HG02981 (cell line): ENCODE measurements at regions not wholly inside any gene's neighbourhood (a gene's known extent, or its start where the extent isn't known, plus 50 kb on each side); places are given as distances from the start of the nearest gene placed in this dataset.
"Not testable (repeated sequence)": the region's sequence is repeated elsewhere in the genome, so short reads cannot be mapped to it uniquely, and the experiment has no call there.

Source experiments
- ATAC-seq: cut with Tn5 transposase; IDR thresholded peaks from one replicate; pipeline ENCODE4 v1.9.1; 2021; ENCODE audit warnings: mild to moderate bottlenecking, moderate library complexity; ENCODE audit not compliant: unreplicated experiment

DNA sequence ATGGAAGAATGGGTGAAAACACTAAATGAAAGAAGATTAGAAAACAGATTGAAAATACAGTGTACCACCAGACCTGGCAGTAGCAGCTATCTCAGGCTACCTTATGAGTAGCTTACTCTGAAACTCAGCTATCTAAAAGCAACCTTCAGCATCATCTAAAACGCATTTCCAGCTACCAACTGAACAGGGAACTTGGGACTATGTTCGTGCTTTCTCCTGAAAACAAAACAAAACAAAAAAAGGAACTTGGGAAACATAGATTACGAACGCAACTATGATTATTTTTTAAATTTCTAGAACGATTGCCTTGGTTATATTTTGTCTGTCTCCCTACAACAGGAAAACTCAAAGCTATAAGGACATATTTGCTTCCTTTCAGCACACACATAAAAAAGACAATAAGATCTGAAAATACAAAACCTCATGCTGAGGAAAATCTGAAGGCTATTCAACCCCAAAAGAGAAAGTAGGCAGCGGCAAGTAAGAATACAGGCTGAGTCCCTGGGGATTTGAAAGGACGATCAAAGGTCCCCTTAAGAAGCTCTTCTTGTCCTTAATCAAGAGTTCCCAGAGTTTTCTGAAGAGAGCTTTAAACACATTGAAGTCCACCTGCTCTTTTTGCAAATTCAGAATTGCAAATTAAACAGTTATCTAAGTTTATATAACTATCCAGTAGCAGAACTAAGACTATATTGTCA lies 53.4 kb downstream of the OR2K2 start:
- ATAC-seq, result no peak

GRCh38 chr9:111274737-111275136 lies 55.3 kb downstream of the OR2K2 start:
- ATAC-seq, result no peak

DNA sequence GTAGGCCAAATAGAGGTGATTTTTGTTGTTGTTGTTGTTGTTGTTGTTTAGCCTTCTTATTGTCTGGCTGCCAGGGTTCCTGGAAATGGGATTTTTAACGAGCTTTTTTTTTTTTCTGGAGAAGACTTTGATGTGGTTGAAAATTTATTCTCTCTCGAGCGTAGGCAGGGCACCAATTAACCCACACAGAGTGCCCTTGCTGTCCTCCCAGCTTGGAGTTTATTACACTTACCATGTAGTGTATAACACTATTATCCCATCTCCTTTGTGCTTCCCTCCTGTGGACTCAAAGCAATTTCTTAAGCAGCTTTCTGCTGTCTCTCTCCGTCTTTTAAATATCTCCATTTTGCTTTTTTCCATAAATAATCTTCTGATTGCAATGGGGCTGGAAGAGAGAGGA lies 57.4 kb downstream of the OR2K2 start:
- ATAC-seq, result no peak

GRCh38 chr9:111271481-111272080 lies 58.4 kb downstream of the OR2K2 start:
- ATAC-seq, result no peak

GRCh38 chr9:111271047-111271446 lies 59.0 kb downstream of the OR2K2 start:
- ATAC-seq, result no peak

- ATAC-seq, result not testable (repeated sequence)
These were observed 64.0 kb downstream of the OR2K2 start for GRCh38 chr9:111266024-111266423.

DNA sequence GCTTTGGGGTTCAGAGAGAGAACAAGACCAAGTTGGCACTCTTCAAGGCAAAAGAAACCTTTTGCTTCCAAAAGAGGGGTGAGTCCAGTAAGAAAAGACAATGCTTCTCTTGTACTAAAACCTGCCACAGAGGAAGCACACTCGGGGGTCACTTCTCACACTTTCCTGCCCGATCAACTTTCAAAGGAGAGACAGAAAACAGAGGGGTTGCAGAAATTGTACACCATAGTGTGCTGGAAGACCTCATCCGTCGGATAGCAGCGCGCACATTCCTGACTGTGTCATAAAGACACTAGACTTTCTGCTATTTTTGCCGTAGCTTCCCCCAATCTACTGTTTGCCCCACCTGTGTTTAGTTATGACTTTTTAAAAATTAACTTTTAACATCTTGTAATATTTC lies 66.9 kb downstream of the OR2K2 start:
- ATAC-seq, result no peak

DNA sequence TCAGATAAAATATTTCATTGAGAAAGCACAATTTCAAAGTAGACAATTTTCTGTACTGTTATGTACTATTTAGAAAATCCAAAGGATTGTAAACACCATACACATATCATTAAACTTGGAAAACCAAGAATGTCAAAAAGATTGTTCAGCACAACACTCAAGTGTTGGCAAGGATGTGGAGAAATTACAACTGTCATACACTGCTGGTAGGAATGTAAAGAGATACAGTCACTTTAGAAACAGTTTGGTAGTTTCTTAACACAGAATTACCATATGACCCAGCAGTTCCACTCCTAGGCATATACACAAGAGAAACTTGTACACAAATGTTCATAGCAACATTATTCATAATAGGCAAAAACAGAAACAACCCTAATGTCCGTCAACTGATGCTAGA lies 71.2 kb downstream of the OR2K2 start:
- no peak for ATAC-seq

DNA sequence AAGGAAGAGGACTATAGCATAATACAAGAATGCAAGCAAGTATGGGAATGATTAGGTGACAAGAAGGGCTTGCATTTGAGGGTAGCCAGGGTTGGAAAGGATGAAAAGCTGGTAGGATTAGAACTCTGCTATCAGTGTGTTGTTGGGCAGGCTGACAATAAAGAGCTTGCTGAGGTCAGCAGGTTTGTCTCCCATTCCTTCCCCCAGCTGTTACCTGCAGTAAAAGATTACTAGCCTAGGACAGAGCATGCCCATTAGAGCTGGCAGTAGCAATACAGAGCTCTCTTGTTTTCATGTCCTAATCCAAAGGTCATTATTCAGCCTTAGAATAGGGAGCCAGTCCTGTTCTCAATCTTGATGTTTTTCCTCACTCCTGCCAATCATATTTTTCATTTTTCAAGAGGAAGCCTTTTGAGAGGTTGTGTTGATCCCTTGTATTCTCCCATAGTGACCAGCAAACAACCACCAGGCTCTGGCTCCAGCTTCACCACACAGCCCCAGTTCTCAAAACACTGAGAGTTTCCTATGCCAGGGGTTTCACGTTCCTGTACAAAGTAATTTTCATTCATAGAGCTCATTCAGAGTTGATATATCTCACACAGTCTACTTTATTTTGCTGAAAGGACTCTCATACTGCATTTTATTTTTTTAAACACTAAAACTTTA lies 71.7 kb downstream of the OR2K2 start:
- no peak for ATAC-seq

GRCh38 chr9:111253742-111254437 lies 76.1 kb downstream of the OR2K2 start:
- ATAC-seq, result no peak

DNA sequence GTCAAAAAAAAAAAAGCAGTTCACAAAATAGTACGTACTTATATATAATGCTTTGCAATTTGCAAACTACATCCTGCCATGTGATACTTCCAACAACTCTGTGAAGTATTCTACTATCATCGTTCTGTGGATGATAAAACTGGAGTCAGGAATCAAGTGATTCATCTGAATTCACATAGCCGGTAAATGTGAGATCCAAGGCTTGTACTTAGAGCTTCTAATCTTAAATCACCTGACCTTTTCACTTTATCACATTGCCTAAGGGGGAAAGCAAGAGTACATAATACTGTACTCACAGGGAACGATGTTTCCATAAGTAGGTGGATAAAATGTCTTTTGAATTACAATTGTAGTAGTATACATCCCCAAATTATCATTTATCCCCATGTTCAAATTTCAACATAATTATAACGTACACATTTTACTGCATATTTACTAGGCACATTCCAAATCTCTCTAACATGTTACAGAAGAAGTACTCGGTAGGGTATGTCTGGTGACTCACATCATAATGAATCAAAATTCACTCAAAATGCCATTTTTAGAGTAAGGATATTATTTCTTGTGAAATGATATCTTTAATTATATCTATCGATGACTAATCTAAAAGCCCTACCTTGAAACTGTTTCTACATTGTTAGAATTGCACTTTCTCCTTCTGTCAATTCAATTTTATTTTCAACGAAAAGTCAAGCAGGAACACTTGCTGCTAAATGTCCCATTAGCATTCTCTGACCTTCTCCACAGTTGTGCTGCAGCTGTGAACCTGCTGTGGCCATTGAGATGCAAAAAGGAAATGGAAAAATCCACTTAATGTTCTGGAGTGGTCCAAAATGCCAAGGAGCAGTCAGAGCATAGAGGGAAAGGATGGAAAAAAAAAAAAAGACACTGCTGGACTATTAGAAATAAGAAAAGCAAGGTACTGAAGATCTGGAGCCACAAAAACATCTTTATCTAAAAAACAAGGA lies 78.9 kb downstream of the OR2K2 start:
- no peak for ATAC-seq

DNA sequence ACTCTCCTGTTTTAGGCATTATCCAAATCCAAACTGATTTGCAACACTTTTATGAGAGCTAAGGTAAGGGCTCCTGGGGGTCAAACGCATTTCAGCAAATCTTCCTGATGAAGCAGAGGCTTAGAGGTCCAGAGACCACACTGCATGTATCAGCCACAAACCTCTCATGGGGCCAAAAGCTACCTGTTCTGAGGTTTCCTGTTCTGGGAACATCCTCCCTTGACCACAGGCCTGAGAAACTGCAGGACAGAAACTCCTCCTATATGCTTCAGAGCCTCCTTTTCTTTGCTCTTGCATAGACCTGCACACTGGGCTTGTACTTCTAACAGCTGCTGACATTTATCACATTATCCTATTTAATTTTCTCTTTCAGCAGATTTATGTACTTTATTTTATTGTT lies 92.6 kb downstream of the OR2K2 start:
- no peak for ATAC-seq

GRCh38 chr9:111236332-111236731 lies 93.7 kb downstream of the OR2K2 start:
- ATAC-seq, result no peak

GRCh38 chr9:111233963-111234362 lies 96.1 kb downstream of the OR2K2 start:
- no peak for ATAC-seq

- ATAC-seq, result no peak
These were observed 96.8 kb downstream of the OR2K2 start for GRCh38 chr9:111232997-111233790.

GRCh38 chr9:111231801-111232580 lies 98.0 kb downstream of the OR2K2 start:
- ATAC-seq, result no peak

- no peak for ATAC-seq
These were observed 107.3 kb downstream of the OR2K2 start for GRCh38 chr9:111222757-111223156.

DNA sequence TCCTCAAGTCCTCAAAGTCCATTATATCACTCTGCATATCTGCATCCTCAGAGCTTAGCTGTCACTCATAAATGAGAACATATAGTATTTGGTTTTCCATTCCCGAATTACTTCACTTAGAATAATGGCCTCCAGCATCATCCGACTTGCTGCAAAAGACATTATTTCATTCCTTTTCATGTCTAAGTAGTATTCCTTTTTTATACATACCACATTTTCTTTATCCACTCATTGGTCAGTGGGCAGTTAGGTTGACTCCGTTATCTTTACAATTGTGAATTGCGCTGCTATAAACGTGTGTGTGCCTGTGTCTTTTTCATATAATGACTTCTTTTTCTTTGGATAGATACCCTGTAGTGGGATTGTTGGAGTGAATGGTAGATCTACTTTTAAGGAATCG lies 117.2 kb downstream of the OR2K2 start:
- ATAC-seq, result no peak

DNA sequence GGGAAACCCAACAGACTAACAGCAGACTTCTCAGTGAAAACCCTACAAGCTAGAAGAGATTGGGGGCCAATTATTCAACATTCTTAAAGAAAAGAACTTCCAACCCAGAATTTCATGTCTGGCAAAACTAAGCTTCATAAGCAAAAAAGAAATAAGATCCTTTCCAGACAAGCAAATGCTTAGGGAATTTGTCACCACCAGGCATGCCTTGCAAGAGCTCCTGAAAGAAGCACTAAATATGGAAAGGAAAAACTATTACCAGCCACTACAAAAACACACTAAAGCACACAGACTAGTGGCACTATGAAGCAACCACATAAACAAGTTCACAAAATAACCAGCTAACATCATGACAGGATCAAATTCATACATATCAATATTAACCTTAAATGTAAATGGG lies 131.1 kb downstream of the OR2K2 start:
- ATAC-seq, result no peak
